Astrocyte (in vitro differentiated cells and primary cell): ENCODE measurements at regions not wholly inside any gene's neighbourhood (a gene's known extent, or its start where the extent isn't known, plus 50 kb on each side); places are given as distances from the start of the nearest gene placed in this dataset.

Source experiments
- DNase-seq: peaks from one replicate; pipeline ENCODE4 v3.0.0-alpha.2; 2010; ENCODE audit warnings: low read depth
- FAIRE-seq: peaks from 2 replicates; lab custom pipeline; 2011; peaks lifted over from hg19 to GRCh38; lab: Jason Lieb, UNC
- H2AFZ ChIP-seq: 2 replicates; pipeline ENCODE4 v1.6.0; 2012; ENCODE audit warnings: low read depth, low read length, inconsistent platforms
- H3K27ac ChIP-seq: 2 replicates; pipeline ENCODE4 v1.5.1; 2011; ENCODE audit warnings: low read depth, low read length, inconsistent platforms
- H3K27me3 ChIP-seq: 2 replicates; pipeline ENCODE4 v1.6.0; 2011; ENCODE audit warnings: low read length, inconsistent platforms; ENCODE audit not compliant: insufficient read depth
- H3K36me3 ChIP-seq: 2 replicates; pipeline ENCODE4 v1.5.1; 2011; ENCODE audit warnings: low read length, inconsistent platforms; ENCODE audit not compliant: insufficient read depth
- H3K4me1 ChIP-seq: 2 replicates; pipeline ENCODE4 v1.5.1; 2011; ENCODE audit warnings: low read length, inconsistent platforms; ENCODE audit not compliant: insufficient read depth
- H3K4me2 ChIP-seq: 2 replicates; pipeline ENCODE4 v1.6.0; 2012; ENCODE audit warnings: low read length, inconsistent platforms
- H3K4me3 ChIP-seq: 2 replicates; pipeline ENCODE4 v1.5.1; 2011; ENCODE audit warnings: low read depth, mild to moderate bottlenecking, low read length, inconsistent platforms; ENCODE audit not compliant: insufficient read depth
- H3K79me2 ChIP-seq: 2 replicates; pipeline ENCODE4 v1.6.0; 2012; ENCODE audit warnings: mild to moderate bottlenecking, low read length, inconsistent platforms; ENCODE audit not compliant: insufficient read depth
- H3K9ac ChIP-seq: 2 replicates; pipeline ENCODE4 v1.6.0; 2012; ENCODE audit warnings: mild to moderate bottlenecking, low read length, inconsistent platforms
- H3K9me3 ChIP-seq: 2 replicates; pipeline ENCODE4 v1.5.1; 2012; ENCODE audit warnings: low read depth, mild to moderate bottlenecking, low read length, inconsistent platforms; ENCODE audit not compliant: insufficient read depth
- H4K20me1 ChIP-seq: 2 replicates; pipeline ENCODE4 v1.6.0; 2012; ENCODE audit warnings: low read length, inconsistent platforms; ENCODE audit not compliant: insufficient read depth
- H3K27ac Mint-ChIP-seq: one replicate; pipeline ENCODE4 v1.8.0; 2021; ENCODE audit warnings: mild to moderate bottlenecking, mixed read lengths; ENCODE audit not compliant: unreplicated experiment
- H3K27me3 Mint-ChIP-seq: one replicate; pipeline ENCODE4 v1.8.0; 2021; ENCODE audit warnings: low read depth, mixed read lengths; ENCODE audit not compliant: unreplicated experiment
- H3K36me3 Mint-ChIP-seq: one replicate; pipeline ENCODE4 v1.8.0; 2021; ENCODE audit warnings: low read depth, mixed read lengths; ENCODE audit not compliant: unreplicated experiment
- H3K4me1 Mint-ChIP-seq: one replicate; pipeline ENCODE4 v1.8.0; 2021; ENCODE audit warnings: low read depth, mixed read lengths; ENCODE audit not compliant: unreplicated experiment
- H3K4me3 Mint-ChIP-seq: one replicate; pipeline ENCODE4 v1.8.0; 2021; ENCODE audit warnings: mild to moderate bottlenecking, moderate library complexity, mixed read lengths; ENCODE audit not compliant: unreplicated experiment
- H3K9me3 Mint-ChIP-seq: one replicate; pipeline ENCODE4 v1.8.0; 2021; ENCODE audit warnings: mild to moderate bottlenecking, mixed read lengths; ENCODE audit not compliant: unreplicated experiment
- EZH2 ChIP-seq: IDR thresholded peaks from 2 replicates; pipeline ENCODE4 v1.6.1; 2012; ENCODE audit warnings: mild to moderate bottlenecking, low read length, inconsistent platforms; ENCODE audit not compliant: insufficient read depth
- TF ChIP-seq, protein P1 (sequence below): IDR thresholded peaks from 2 replicates; pipeline ENCODE4 v1.5.1; 2011; ENCODE audit warnings: low read depth, mild to moderate bottlenecking, inconsistent platforms, low read length, moderate library complexity; ENCODE audit not compliant: insufficient read depth

GRCh38 chr1:60341274-60341673, 267.7 kb upstream of the C1orf87 start:
- Histone ChIP-seq H2AFZ (no peak overlapping the region), H4K20me1 (no peaks in the 10 kb centered on the region), H3K4me1 (no peaks in the 10 kb centered on the region), H3K27me3 (no peaks in the 10 kb centered on the region), H3K4me3 (no peak overlapping the region), H3K27ac (no peak overlapping the region), H3K36me3 (no peaks in the 10 kb centered on the region), H3K79me2 (no peaks in the 10 kb centered on the region), H3K9me3 (no peaks in the 10 kb centered on the region), H3K9ac (no peak overlapping the region), H3K4me2 (no peak overlapping the region)
- no peak overlapping the region for H3K27ac Mint-ChIP-seq
- FAIRE-seq, result no peak
- H3K36me3 Mint-ChIP-seq, result no peaks in the 10 kb centered on the region
- H3K4me3 Mint-ChIP-seq, result no peak overlapping the region
- DNase-seq, result no peak
- peaks cover 2% of the 10 kb centered on the region for H3K27me3 Mint-ChIP-seq
- TF ChIP-seq EZH2, result no peak
- TF ChIP-seq, protein P1, sequence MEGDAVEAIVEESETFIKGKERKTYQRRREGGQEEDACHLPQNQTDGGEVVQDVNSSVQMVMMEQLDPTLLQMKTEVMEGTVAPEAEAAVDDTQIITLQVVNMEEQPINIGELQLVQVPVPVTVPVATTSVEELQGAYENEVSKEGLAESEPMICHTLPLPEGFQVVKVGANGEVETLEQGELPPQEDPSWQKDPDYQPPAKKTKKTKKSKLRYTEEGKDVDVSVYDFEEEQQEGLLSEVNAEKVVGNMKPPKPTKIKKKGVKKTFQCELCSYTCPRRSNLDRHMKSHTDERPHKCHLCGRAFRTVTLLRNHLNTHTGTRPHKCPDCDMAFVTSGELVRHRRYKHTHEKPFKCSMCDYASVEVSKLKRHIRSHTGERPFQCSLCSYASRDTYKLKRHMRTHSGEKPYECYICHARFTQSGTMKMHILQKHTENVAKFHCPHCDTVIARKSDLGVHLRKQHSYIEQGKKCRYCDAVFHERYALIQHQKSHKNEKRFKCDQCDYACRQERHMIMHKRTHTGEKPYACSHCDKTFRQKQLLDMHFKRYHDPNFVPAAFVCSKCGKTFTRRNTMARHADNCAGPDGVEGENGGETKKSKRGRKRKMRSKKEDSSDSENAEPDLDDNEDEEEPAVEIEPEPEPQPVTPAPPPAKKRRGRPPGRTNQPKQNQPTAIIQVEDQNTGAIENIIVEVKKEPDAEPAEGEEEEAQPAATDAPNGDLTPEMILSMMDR, result no peak
- H3K4me1 Mint-ChIP-seq, result no peaks in the 10 kb centered on the region
- H3K9me3 Mint-ChIP-seq, result no peaks in the 10 kb centered on the region

DNA sequence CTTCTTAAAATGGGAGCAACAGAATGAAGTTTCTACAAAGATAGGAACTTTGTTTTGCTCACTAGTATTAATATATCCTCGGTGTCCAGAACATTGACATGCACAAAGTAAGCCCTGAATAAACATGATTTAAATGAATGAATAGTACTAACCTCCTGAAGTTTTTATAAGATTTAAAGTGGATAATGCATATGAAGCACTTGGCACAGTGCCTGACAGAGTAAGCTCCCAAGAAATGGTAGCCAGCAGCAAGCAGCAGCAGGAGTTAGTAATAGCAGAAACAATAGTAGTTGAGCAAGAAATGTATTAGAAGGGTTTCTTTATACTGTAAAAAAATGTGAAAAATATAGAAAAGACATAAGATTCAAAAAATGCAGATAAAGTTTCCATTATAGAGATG, 258.1 kb upstream of the C1orf87 start:
- Histone ChIP-seq H3K9me3 (no peaks in the 10 kb centered on the region), H2AFZ (no peak overlapping the region)
- no peak for TF ChIP-seq EZH2
- TF ChIP-seq, protein P1, result no peak

GRCh38 chr1:60329651-60330050, 256.1 kb upstream of the C1orf87 start:
- Mint-ChIP-seq H3K36me3 (no peaks in the 10 kb centered on the region), H3K27ac (no peak overlapping the region), H3K4me1 (no peaks in the 10 kb centered on the region), H3K9me3 (no peaks in the 10 kb centered on the region), H3K27me3 (no peaks in the 10 kb centered on the region), H3K4me3 (no peak overlapping the region)
- no peak overlapping the region for H3K4me3 ChIP-seq
- no peak overlapping the region for H3K9ac ChIP-seq
- no peaks in the 10 kb centered on the region for H3K36me3 ChIP-seq
- H4K20me1 ChIP-seq, result no peaks in the 10 kb centered on the region
- no peaks in the 10 kb centered on the region for H3K27me3 ChIP-seq
- no peak for DNase-seq
- FAIRE-seq, result no peak
- no peaks in the 10 kb centered on the region for H3K9me3 ChIP-seq
- H3K4me2 ChIP-seq, result no peak overlapping the region
- no peak overlapping the region for H2AFZ ChIP-seq
- H3K79me2 ChIP-seq, result no peaks in the 10 kb centered on the region
- no peak overlapping the region for H3K27ac ChIP-seq
- TF ChIP-seq, protein P1, result no peak
- no peak for TF ChIP-seq EZH2
- H3K4me1 ChIP-seq, result no peaks in the 10 kb centered on the region

More for the DNA sequence above, 258.1 kb upstream of the C1orf87 start:
- no peak overlapping the region for H3K27ac ChIP-seq
- no peaks in the 10 kb centered on the region for H3K4me1 ChIP-seq
- H3K27me3 Mint-ChIP-seq, result no peaks in the 10 kb centered on the region
- no peak overlapping the region for H3K4me3 ChIP-seq
- H3K9me3 Mint-ChIP-seq, result no peaks in the 10 kb centered on the region
- no peak overlapping the region for H3K9ac ChIP-seq
- no peak overlapping the region for H3K27ac Mint-ChIP-seq
- H3K4me1 Mint-ChIP-seq, result no peaks in the 10 kb centered on the region
- FAIRE-seq (no peak), DNase-seq (no peak)
- H3K36me3 ChIP-seq, result no peaks in the 10 kb centered on the region
- H4K20me1 ChIP-seq, result no peaks in the 10 kb centered on the region
- no peaks in the 10 kb centered on the region for H3K36me3 Mint-ChIP-seq
- H3K79me2 ChIP-seq, result no peaks in the 10 kb centered on the region
- H3K4me2 ChIP-seq, result no peak overlapping the region
- H3K4me3 Mint-ChIP-seq, result no peak overlapping the region
- H3K27me3 ChIP-seq, result no peaks in the 10 kb centered on the region
